GM23338 (cell line): ENCODE measurements at regions not wholly inside any gene's neighbourhood (a gene's known extent, or its start where the extent isn't known, plus 50 kb on each side); places are given as distances from the start of the nearest gene placed in this dataset.

Experiments
- CREB1 ChIP-seq: fragments of 250-450 bp; sonication (Bioruptor Pico); IDR thresholded peaks from 2 replicates; pipeline ENCODE4 v1.5.0; 2020; ENCODE audit warnings: low read depth, mild to moderate bottlenecking, moderate library complexity
- EZH2 ChIP-seq: fragments of 200-600 bp; sonication (generic); IDR thresholded peaks from one replicate; pipeline ENCODE4 v1.8.0; 2017; ENCODE audit warnings: antibody characterized with exemption, mild to moderate bottlenecking, low read depth; ENCODE audit not compliant: unreplicated experiment
- EZH2phosphoT487 ChIP-seq: fragments of 200-600 bp; sonication (generic); IDR thresholded peaks from one replicate; pipeline ENCODE4 v1.8.1; 2018; ENCODE audit warnings: antibody characterized with exemption; ENCODE audit not compliant: unreplicated experiment
- JUNB ChIP-seq: IDR thresholded peaks from one replicate; pipeline ENCODE4 v1.6.1; 2016; ENCODE audit warnings: antibody characterized with exemption; ENCODE audit not compliant: unreplicated experiment
- POLR2AphosphoS5 ChIP-seq: IDR thresholded peaks from 2 replicates; pipeline ENCODE4 v1.6.1; 2016; ENCODE audit warnings: antibody characterized with exemption, low read depth
- STAT1 ChIP-seq: IDR thresholded peaks from one replicate; pipeline ENCODE4 v1.6.1; 2016; ENCODE audit warnings: antibody characterized with exemption; ENCODE audit not compliant: unreplicated experiment
- ZNF331 ChIP-seq: fragments of 250-450 bp; sonication (Bioruptor Pico); IDR thresholded peaks from 2 replicates; pipeline ENCODE4 v1.5.0; 2020; ENCODE audit warnings: low read depth, mild to moderate bottlenecking, moderate library complexity
- TF ChIP-seq, protein P1 (sequence below), 2 experiments: fragments of 200-600 bp in 1 of 2; sonication (generic) in 1 of 2; conservative IDR thresholded peaks; 2 replicates each; pipeline versions ENCODE4 v1.5.1 to v1.6.1; 2016 to 2017; ENCODE audit warnings: antibody characterized with exemption in 2 of 2, low read depth in 2 of 2, mild to moderate bottlenecking in 2 of 2, moderate library complexity in 1 of 2
- TF ChIP-seq, protein P2 (sequence below): IDR thresholded peaks from one replicate; pipeline ENCODE4 v1.6.1; 2018; ENCODE audit warnings: antibody characterized with exemption; ENCODE audit not compliant: unreplicated experiment
- TF ChIP-seq, protein P3 (sequence below): IDR thresholded peaks from 2 replicates; pipeline ENCODE4 v1.6.1; 2016; ENCODE audit warnings: antibody characterized with exemption

DNA sequence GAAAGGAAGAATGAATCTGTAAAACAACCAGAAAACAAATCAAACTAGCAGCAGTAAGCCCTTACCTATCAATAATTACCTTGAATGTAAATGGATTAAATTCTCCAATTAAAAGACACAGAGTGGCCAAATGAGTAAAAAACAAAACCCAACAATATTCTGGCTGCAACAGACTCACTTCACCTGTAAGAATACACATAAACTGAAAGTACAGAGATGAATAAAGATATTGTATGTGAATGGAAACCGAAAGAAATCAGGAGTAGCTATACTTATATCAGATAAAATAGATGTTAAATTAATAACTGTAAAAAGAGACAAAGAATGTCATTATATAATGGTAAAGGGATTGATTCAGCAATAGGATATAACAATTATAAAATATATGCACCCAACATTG is 514.5 kb upstream of the DPPA4 start:
- TF ChIP-seq, protein P1, sequence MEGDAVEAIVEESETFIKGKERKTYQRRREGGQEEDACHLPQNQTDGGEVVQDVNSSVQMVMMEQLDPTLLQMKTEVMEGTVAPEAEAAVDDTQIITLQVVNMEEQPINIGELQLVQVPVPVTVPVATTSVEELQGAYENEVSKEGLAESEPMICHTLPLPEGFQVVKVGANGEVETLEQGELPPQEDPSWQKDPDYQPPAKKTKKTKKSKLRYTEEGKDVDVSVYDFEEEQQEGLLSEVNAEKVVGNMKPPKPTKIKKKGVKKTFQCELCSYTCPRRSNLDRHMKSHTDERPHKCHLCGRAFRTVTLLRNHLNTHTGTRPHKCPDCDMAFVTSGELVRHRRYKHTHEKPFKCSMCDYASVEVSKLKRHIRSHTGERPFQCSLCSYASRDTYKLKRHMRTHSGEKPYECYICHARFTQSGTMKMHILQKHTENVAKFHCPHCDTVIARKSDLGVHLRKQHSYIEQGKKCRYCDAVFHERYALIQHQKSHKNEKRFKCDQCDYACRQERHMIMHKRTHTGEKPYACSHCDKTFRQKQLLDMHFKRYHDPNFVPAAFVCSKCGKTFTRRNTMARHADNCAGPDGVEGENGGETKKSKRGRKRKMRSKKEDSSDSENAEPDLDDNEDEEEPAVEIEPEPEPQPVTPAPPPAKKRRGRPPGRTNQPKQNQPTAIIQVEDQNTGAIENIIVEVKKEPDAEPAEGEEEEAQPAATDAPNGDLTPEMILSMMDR (conservative IDR thresholded peaks at IDR 0.05; ENCODE audit: low read depth in 2 of 2), result no peak
- TF ChIP-seq EZH2phosphoT487 (no peak), ZNF331 (CRISPR knock-in tag) (no peak), POLR2AphosphoS5 (no peak), EZH2 (no peak), JUNB (no peak), CREB1 (CRISPR knock-in tag) (no peak), STAT1 (no peak)
- TF ChIP-seq, protein P2, sequence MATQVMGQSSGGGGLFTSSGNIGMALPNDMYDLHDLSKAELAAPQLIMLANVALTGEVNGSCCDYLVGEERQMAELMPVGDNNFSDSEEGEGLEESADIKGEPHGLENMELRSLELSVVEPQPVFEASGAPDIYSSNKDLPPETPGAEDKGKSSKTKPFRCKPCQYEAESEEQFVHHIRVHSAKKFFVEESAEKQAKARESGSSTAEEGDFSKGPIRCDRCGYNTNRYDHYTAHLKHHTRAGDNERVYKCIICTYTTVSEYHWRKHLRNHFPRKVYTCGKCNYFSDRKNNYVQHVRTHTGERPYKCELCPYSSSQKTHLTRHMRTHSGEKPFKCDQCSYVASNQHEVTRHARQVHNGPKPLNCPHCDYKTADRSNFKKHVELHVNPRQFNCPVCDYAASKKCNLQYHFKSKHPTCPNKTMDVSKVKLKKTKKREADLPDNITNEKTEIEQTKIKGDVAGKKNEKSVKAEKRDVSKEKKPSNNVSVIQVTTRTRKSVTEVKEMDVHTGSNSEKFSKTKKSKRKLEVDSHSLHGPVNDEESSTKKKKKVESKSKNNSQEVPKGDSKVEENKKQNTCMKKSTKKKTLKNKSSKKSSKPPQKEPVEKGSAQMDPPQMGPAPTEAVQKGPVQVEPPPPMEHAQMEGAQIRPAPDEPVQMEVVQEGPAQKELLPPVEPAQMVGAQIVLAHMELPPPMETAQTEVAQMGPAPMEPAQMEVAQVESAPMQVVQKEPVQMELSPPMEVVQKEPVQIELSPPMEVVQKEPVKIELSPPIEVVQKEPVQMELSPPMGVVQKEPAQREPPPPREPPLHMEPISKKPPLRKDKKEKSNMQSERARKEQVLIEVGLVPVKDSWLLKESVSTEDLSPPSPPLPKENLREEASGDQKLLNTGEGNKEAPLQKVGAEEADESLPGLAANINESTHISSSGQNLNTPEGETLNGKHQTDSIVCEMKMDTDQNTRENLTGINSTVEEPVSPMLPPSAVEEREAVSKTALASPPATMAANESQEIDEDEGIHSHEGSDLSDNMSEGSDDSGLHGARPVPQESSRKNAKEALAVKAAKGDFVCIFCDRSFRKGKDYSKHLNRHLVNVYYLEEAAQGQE, result no peak
- TF ChIP-seq, protein P3, sequence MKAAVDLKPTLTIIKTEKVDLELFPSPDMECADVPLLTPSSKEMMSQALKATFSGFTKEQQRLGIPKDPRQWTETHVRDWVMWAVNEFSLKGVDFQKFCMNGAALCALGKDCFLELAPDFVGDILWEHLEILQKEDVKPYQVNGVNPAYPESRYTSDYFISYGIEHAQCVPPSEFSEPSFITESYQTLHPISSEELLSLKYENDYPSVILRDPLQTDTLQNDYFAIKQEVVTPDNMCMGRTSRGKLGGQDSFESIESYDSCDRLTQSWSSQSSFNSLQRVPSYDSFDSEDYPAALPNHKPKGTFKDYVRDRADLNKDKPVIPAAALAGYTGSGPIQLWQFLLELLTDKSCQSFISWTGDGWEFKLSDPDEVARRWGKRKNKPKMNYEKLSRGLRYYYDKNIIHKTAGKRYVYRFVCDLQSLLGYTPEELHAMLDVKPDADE, result no peak
